ENCODE measurements at regions not wholly inside any gene's neighbourhood (a gene's known extent, or its start where the extent isn't known, plus 50 kb on each side); places are given as distances from the start of the nearest gene placed in this dataset.
"Not testable (repeated sequence)": the region's sequence is repeated elsewhere in the genome, so short reads cannot be mapped to it uniquely, and the experiment has no call there.

DNA sequence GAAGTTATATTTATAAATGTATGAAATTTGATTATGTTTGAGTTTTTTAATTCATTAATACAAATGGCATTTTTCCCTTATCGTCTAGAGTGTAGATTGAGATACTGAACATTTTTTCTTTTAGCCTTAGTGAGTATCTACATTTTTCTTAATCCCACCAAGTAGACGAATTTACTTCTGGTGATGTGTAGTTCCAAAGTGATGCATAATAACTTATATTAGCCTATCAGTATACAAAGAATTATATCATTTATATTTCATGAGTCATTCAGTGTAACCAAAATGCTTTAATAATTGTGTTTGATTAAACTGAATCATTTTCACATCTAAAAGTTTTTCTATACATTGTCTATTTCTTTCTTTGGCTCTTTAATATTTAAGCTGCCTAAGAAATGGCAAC, 745.6 kb upstream of the LUZP2 start:
- Mint-ChIP-seq H3K27ac (no peak overlapping the region), H3K36me3 (ENCODE audit: low read depth) (no peaks in the 10 kb centered on the region), H3K4me3 (no peak overlapping the region), H3K27me3 (no peaks in the 10 kb centered on the region), H3K4me1 (no peaks in the 10 kb centered on the region), H3K9me3 (peaks cover 5% of the 10 kb centered on the region)
- ChIA-PET CTCF (no interaction called here), POLR2A (no interaction called here)
- no peak for DNase-seq

DNA sequence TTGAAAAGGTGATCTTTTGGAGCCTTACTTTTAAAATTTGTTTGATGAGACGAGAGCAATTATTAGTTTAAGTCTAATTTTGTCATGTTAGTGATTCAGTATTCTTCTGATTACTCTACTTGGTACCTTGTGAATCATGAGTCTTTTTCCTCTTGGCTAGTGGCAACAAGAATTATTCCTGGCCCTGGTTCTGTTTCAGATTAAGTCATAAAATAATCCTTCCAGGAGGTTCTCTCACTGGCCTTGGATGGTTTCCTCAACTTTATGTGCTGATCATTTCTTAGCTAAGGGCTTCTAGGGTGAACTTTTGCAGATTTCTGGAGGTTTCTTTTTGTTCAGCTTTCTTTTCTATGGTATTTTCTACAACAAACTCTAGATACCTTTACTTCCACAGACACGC, 741.8 kb upstream of the LUZP2 start:
- peaks cover 8% of the 10 kb centered on the region for H3K9me3 Mint-ChIP-seq
- CTCF ChIA-PET = no interaction called here
- POLR2A ChIA-PET = no interaction called here
- H3K36me3 Mint-ChIP-seq (ENCODE audit: low read depth) = no peaks in the 10 kb centered on the region
- no peaks in the 10 kb centered on the region for H3K27me3 Mint-ChIP-seq
- no peaks in the 10 kb centered on the region for H3K4me1 Mint-ChIP-seq
- no peak for DNase-seq
- H3K27ac Mint-ChIP-seq = no peak overlapping the region
- no peak overlapping the region for H3K4me3 Mint-ChIP-seq

DNA sequence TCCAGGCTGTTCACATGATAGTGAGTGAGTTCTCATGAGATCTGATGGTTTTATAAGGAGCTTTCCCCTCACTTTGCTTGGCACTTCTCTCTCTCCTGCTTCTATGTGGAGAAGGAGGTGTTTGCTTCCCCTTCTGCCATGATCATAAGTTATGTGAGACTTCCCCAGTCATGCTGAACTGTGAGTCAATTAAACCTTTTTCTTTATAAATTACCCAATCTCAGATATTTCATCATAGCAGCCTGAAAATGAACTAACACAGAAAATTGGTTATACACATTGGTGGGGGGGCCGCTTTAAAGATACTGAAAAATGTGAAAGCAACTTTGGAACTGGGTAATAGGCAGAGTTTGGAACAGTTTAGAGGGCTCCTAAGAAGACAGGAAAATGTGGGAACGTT, 741.1 kb upstream of the LUZP2 start:
- H3K27ac Mint-ChIP-seq = no peak overlapping the region
- peaks cover 8% of the 10 kb centered on the region for H3K9me3 Mint-ChIP-seq
- H3K36me3 Mint-ChIP-seq (ENCODE audit: low read depth) = no peaks in the 10 kb centered on the region
- DNase-seq = no peak
- POLR2A ChIA-PET = no interaction called here
- H3K4me3 Mint-ChIP-seq = no peak overlapping the region
- H3K27me3 Mint-ChIP-seq = no peaks in the 10 kb centered on the region
- H3K4me1 Mint-ChIP-seq = no peaks in the 10 kb centered on the region
- CTCF ChIA-PET = no interaction called here

DNA sequence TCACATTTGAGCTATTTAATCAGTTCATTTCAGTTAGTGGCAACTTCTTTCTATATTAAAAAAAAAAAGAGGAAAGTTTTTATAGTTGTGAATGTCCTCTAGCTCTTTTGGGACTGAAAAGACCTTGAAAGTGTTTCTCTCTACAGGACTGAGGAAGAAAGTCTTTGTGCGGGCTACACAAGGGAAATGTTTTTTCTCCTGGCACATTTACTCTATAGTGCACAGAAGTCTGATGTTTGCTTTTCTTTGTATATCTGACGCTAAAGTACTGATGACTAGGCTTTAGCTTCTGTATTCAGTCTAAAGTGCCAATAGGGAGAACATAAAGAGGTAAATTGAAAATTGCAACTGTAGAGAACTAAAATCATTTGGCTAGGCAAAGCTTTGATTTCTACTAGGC, 737.4 kb upstream of the LUZP2 start:
- CTCF ChIA-PET = interaction anchor here (0.6 kb wide), 1 partner anchor 313 kb away, joined by 3 read pairs; no protein-coding TSS in a partner anchor
- POLR2A ChIA-PET = no interaction called here
- H3K4me3 Mint-ChIP-seq = no peak overlapping the region
- H3K27ac Mint-ChIP-seq = no peak overlapping the region
- H3K27me3 Mint-ChIP-seq = no peaks in the 10 kb centered on the region
- no peaks in the 10 kb centered on the region for H3K36me3 Mint-ChIP-seq (ENCODE audit: low read depth)
- no peak for DNase-seq
- peaks cover 13% of the 10 kb centered on the region for H3K9me3 Mint-ChIP-seq
- no peaks in the 10 kb centered on the region for H3K4me1 Mint-ChIP-seq

DNA sequence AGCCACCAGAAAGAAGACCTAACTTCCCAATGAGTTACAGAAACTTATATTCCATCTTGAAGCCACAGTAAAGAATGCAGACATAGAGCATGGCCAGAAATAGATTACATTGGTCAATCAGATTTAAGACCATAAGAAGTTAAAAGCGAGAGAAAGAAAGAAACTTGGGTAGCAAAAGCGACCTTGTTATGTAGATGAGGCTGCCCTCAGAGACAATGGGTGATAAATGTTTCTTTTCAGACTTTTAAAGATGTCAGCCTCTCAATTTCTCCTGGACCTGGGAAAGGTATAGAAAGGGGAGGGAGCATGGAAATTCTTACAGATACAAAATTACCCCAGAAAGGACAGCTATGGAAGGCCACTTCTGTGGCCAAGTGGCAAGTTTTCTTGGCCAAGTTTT, 732.6 kb upstream of the LUZP2 start:
- ChIA-PET CTCF (no interaction called here), POLR2A (no interaction called here)
- H3K4me3 Mint-ChIP-seq = no peak overlapping the region

DNA sequence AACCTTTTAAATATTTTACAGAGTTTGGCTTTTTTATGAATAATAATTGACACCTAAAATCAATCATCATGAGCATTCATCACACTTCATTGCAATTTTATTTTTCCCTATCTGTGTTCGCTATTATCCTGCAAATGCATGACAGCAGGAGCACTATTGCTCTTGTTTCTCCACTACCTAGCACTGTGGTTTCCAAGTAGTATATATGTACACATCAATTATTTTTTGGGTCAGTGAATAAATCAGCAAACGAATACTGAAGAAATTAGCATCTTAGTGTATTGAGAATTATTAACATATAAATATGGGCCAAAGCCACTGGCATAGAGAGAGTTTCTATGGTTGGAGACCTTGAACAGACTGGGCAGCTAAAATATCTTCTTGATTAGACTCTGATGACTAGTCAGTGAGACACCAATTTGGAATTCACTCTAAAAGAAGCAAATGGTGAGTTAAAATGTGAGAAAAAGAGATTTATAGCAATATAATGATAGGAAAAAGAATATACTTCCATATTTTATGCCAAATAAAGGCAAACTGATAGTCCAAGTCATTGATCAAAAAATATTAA, 731.1 kb upstream of the LUZP2 start:
- Mint-ChIP-seq H3K4me1 (no peaks in the 10 kb centered on the region), H3K4me3 (no peak overlapping the region), H3K27me3 (no peaks in the 10 kb centered on the region), H3K27ac (no peak overlapping the region), H3K9me3 (peaks cover 13% of the 10 kb centered on the region), H3K36me3 (ENCODE audit: low read depth) (no peaks in the 10 kb centered on the region)
- ChIA-PET POLR2A (no interaction called here), CTCF (no interaction called here)
- DNase-seq = no peak

More for the DNA sequence above, 732.6 kb upstream of the LUZP2 start:
- peaks cover 10% of the 10 kb centered on the region for H3K9me3 Mint-ChIP-seq
- DNase-seq = no peak
- no peaks in the 10 kb centered on the region for H3K36me3 Mint-ChIP-seq (ENCODE audit: low read depth)
- no peaks in the 10 kb centered on the region for H3K27me3 Mint-ChIP-seq
- H3K27ac Mint-ChIP-seq = no peak overlapping the region
- no peaks in the 10 kb centered on the region for H3K4me1 Mint-ChIP-seq

DNA sequence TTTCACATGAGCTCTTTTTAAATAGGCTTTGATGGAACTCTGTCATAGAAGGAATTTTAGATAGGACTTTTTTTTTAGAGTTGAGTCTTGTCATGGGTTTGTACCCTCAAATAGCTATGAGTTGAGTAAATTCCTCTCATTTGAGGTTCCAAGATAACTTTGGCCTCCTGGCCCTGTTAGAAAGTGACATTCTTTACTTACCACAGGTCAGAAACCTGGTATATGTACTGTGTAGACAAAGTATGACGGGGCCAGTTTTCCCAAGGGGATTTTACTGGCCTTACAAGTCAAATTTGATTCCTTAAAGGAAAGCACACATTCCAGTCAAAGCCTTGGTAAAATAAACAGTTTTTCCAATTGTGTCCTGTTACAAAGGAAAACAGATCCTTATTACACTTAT, 729.3 kb upstream of the LUZP2 start:
- POLR2A ChIA-PET = no interaction called here

DNA sequence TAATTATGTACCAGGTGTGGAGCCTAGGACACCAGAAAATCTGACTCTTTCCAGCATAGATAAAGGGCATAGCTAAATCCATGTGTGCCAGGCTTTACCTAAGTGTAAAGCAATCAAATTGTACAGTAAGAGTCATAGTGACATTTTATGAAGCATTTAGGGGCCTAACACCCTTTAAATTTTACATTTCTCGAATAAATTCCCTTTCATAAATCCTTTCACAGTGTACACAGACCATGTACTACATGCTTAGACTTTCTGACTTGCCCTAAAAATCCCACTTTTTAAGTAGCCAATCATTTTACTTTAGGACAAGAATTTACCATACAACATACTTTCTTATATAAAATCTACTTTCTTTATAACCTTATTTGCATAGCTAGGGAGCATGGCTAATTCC, 727.6 kb upstream of the LUZP2 start:
- Mint-ChIP-seq H3K27ac (no peak overlapping the region), H3K4me3 (no peak overlapping the region), H3K4me1 (no peaks in the 10 kb centered on the region), H3K36me3 (ENCODE audit: low read depth) (no peaks in the 10 kb centered on the region), H3K27me3 (no peaks in the 10 kb centered on the region), H3K9me3 (peaks cover 14% of the 10 kb centered on the region)
- POLR2A ChIA-PET = no interaction called here
- no peak for DNase-seq
- CTCF ChIA-PET = no interaction called here

More for the DNA sequence above, 729.3 kb upstream of the LUZP2 start:
- peaks cover 17% of the 10 kb centered on the region for H3K9me3 Mint-ChIP-seq
- CTCF ChIA-PET = no interaction called here
- H3K27me3 Mint-ChIP-seq = no peaks in the 10 kb centered on the region
- no peaks in the 10 kb centered on the region for H3K4me1 Mint-ChIP-seq
- no peak overlapping the region for H3K27ac Mint-ChIP-seq
- no peak overlapping the region for H3K4me3 Mint-ChIP-seq
- no peak for DNase-seq
- H3K36me3 Mint-ChIP-seq (ENCODE audit: low read depth) = no peaks in the 10 kb centered on the region

DNA sequence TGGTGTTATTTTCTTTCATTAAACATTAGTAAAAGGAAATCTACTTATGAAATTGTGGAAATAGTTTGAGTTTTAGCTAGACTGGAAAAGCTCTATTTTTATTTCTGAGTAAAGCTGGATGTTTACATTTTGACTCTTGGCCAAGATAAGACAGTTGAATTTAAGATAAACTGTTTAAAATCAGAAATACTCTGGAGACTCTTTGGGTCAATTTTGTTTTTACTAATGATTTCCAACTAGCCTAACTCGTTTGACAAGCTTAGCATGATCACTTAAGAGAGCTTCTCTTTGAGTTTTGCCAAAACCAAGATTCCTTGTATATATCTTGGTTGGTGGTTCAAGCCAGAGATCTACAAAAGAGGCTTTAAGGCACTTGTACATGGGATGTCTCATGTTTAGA, 724.8 kb upstream of the LUZP2 start:
- no peak for DNase-seq
- Mint-ChIP-seq H3K9me3 (peaks cover 8% of the 10 kb centered on the region), H3K36me3 (ENCODE audit: low read depth) (no peaks in the 10 kb centered on the region), H3K4me3 (no peak overlapping the region), H3K27ac (no peak overlapping the region), H3K27me3 (no peaks in the 10 kb centered on the region), H3K4me1 (no peaks in the 10 kb centered on the region)
- ChIA-PET CTCF (no interaction called here), POLR2A (no interaction called here)

DNA sequence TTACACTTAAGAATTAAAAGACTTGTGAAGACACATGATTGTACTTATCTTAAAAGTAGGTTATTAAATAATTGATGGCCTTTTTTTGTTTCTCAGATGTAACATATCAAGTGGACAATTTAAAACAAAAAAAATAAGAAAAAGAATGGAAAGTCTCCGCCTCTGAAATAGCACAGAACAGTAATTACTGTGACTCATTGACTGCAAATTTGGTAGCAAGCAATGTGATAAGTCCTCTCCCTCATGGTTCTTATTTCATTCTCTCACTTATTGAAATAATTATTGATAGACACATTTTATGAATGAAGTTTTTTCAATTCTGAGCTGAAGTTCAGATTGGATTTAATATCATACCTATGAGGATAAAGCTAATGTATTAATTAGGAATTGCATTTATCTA, 717.9 kb upstream of the LUZP2 start:
- Mint-ChIP-seq H3K36me3 (ENCODE audit: low read depth) (no peaks in the 10 kb centered on the region), H3K4me3 (no peak overlapping the region), H3K27me3 (no peaks in the 10 kb centered on the region), H3K9me3 (no peaks in the 10 kb centered on the region), H3K27ac (no peak overlapping the region), H3K4me1 (no peaks in the 10 kb centered on the region)
- POLR2A ChIA-PET = no interaction called here
- no peak for DNase-seq
- CTCF ChIA-PET = no interaction called here

DNA sequence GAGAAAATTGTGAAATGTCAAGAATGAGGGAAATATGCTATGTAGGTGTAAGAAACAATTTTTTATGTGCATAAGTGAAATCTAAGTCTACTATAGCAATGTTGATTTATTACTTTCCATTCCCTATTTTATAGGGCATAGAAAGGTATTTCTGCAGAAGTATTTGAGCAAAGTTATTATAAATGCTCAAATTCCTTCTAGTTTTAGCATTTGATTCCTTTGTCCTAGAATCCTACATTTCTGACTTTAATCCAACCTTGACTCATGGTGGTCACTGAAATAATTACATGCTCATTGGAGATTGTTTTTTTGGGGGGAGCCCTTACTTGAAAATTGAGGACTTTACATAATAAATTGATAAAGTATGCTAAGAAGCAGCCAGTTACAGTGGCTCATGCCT, 716.6 kb upstream of the LUZP2 start:
- Mint-ChIP-seq H3K9me3 (no peaks in the 10 kb centered on the region), H3K27me3 (no peaks in the 10 kb centered on the region), H3K36me3 (ENCODE audit: low read depth) (no peaks in the 10 kb centered on the region), H3K27ac (no peak overlapping the region), H3K4me3 (no peak overlapping the region), H3K4me1 (no peaks in the 10 kb centered on the region)
- POLR2A ChIA-PET = no interaction called here
- no peak for DNase-seq
- CTCF ChIA-PET = no interaction called here

DNA sequence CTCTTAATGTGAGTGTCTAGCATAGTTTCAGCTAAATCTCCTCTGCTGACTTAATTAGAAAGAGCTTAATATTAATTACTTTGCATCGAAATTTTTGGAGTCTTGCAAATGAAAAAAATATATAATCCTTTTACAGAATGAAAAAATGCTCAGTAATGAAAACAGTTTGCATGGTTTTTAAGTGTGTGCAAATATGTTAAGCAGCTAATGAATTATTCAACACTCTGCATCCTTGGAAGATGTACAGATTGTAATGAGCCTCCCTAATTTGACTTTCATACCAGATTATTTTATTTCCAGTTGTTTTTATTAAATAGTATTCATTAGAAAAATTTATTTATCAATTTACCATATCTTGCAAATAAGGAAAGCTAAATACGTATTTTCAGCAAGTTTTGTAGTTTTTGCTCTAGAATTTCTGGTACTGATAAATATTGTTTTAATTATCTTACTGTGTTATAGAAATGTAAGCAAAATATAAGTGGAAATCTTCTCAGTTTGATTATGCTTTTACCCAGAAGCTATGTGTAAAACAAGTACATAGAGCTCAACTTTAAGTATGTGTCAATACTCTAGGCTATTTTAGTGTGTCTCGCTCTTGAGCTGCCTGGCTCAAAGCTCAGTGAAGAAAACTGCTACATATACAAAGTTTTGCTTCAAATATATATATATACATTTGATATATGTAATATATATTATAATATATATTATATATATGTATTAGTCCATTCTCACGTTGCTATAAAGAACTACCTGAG, 714.9 kb upstream of the LUZP2 start:
- Mint-ChIP-seq H3K36me3 (ENCODE audit: low read depth) (no peaks in the 10 kb centered on the region), H3K27me3 (no peaks in the 10 kb centered on the region)
- CTCF ChIA-PET = no interaction called here

DNA sequence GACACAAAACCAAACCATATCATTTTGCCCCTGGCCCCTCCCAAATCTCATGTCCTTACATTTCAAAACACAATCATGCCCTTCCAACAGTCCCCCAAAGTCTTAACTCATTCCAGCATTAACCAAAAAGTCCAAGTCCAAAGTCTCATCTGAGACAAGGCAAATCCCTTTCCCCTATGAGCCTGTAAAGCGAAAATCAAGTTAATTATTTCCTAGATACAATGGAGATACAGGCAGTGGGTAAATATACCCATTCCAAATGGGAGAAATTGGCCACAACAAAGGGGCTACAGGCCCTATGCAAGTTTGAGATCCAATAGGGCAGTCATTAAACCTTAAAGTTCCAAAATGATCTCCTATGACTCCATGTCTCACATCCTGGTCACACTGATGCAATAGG, 709.9 kb upstream of the LUZP2 start:
- H3K4me1 Mint-ChIP-seq; H3K27ac Mint-ChIP-seq; H3K27me3 Mint-ChIP-seq; CTCF ChIA-PET; H3K4me3 Mint-ChIP-seq; H3K36me3 Mint-ChIP-seq (ENCODE audit: low read depth); POLR2A ChIA-PET; DNase-seq: not testable (repeated sequence)
- peaks cover 11% of the 10 kb centered on the region for H3K9me3 Mint-ChIP-seq

More for the DNA sequence above, 714.9 kb upstream of the LUZP2 start:
- Mint-ChIP-seq H3K4me1 (no peaks in the 10 kb centered on the region), H3K4me3 (no peak overlapping the region), H3K9me3 (peaks cover 8% of the 10 kb centered on the region), H3K27ac (no peak overlapping the region)
- DNase-seq = no peak
- POLR2A ChIA-PET = no interaction called here

DNA sequence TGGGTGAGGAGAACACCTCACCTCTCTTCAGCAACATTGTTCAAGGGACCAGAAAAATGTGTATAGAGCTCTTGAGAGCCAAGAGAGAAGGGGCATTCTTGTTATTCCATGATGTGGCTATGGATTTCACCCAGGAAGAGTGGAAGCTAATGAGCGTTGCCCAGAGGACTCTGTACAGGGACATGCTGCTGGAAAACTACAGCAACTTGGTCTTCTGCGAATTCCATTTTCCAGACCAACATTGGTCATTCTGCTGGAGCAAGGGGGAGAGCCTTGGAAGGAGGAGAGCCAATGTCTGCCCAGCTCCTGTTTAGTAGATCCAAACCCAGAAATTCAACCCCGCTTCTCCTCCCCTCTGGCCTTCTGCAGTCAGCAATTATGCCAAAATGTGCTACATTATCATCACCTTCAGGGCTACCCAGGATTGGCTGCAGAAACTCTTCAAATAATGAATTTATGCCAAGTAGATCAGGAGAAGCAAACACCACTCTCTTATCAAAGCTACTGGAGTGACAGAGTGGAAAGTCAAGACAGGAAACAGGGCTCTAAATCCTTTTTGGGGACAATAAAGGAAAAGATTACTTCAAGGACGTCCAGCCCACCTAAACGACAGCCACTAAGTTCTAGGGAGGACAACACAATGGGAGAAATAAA, 707.5 kb upstream of the LUZP2 start:
- Mint-ChIP-seq H3K9me3 (peaks cover 11% of the 10 kb centered on the region), H3K4me1 (no peaks in the 10 kb centered on the region), H3K36me3 (ENCODE audit: low read depth) (no peaks in the 10 kb centered on the region), H3K27me3 (no peaks in the 10 kb centered on the region), H3K27ac (no peak overlapping the region), H3K4me3 (no peak overlapping the region)
- ChIA-PET POLR2A (no interaction called here), CTCF (no interaction called here)
- DNase-seq = no peak
